IPS-15b (cell line): ENCODE measurements at regions not wholly inside any gene's neighbourhood (a gene's known extent, or its start where the extent isn't known, plus 50 kb on each side); places are given as distances from the start of the nearest gene placed in this dataset.

ENCODE experiments used
- H3K27me3 ChIP-seq: one replicate; pipeline ENCODE4 v1.6.1; 2013; ENCODE audit warnings: low read length; ENCODE audit not compliant: control insufficient read depth, insufficient read depth
- H3K36me3 ChIP-seq: one replicate; pipeline ENCODE4 v1.6.1; 2013; ENCODE audit warnings: low read length; ENCODE audit not compliant: control insufficient read depth, insufficient read depth
- H3K4me1 ChIP-seq: one replicate; pipeline ENCODE4 v1.6.1; 2013; ENCODE audit warnings: mild to moderate bottlenecking, low read length; ENCODE audit not compliant: control insufficient read depth, insufficient read depth
- H3K4me3 ChIP-seq: one replicate; pipeline ENCODE4 v1.5.1; 2013; ENCODE audit warnings: low read depth, low read length
- H3K9ac ChIP-seq: one replicate; pipeline ENCODE4 v1.6.1; 2013; ENCODE audit warnings: low read depth, mild to moderate bottlenecking, low read length
- H3K9me3 ChIP-seq: one replicate; pipeline ENCODE4 v1.6.1; 2013; ENCODE audit warnings: mild to moderate bottlenecking, low read length; ENCODE audit not compliant: control insufficient read depth, insufficient read depth

DNA sequence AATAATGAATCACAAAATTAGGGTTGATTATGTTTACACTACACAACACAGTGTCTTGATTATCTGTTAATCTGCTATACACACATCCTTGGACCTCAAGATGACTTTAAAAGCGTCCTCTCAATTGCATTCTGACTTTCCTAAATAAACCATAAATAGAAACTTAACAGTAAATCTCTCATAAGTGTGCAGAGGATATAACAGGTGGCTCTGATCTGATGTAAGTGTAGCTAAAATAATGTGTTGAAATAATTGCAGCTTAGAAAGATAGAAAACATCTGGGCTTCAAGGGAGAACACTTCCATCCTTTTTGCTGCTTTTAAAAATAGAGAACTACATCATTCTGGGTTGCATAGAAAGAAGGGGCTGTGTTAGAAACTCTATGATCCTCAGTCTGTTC is 78.4 kb upstream of the EFEMP1 start:
- no peaks in the 10 kb centered on the region for H3K36me3 ChIP-seq
- H3K9me3 ChIP-seq: no peaks in the 10 kb centered on the region
- no peak overlapping the region for H3K9ac ChIP-seq
- H3K4me1 ChIP-seq: no peaks in the 10 kb centered on the region
- H3K4me3 ChIP-seq: no peak overlapping the region
- no peaks in the 10 kb centered on the region for H3K27me3 ChIP-seq

DNA sequence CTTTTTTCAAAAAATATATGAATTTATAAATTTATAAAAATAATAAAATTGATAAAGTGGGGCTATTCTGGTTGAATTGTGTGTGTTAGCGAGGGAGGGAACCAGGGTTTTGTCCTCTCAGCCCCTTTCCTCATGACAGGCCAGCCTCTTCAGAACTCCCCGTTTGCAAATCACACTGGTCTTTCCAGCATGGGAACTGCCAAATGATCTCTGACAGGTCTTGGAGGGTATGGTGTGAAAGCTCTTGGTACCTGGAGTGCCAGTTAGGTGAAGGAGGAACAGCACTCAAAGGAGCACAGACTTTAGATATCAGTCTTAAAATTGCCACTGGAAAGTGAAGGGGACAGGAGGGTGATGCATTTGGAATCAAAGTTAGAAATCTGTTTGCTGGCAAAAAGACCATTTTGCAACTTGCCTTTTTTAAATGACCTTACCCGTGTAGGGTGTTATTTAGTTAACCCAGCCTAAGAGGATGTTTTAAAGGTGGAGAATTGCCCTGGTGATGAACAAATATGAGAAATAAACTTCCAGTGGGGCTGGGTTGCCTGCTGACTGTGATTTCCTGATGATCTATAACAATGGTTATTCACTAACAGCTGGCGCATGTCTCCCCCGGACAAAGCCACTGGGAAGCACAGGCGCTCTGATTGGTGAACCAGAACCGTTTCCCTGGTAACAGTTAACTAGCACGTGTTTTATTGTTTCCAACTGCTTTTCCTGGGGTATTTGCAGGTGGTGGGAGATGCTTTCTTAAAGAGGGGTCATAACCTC is 85.3 kb upstream of the EFEMP1 start:
- H3K9me3 ChIP-seq: no peaks in the 10 kb centered on the region
- H3K4me1 ChIP-seq: peaks cover 8% of the 10 kb centered on the region
- no peaks in the 10 kb centered on the region for H3K27me3 ChIP-seq
- peak overlapping the region; percentile 19 for H3K4me3 ChIP-seq
- no peaks in the 10 kb centered on the region for H3K36me3 ChIP-seq
- no peak overlapping the region for H3K9ac ChIP-seq

DNA sequence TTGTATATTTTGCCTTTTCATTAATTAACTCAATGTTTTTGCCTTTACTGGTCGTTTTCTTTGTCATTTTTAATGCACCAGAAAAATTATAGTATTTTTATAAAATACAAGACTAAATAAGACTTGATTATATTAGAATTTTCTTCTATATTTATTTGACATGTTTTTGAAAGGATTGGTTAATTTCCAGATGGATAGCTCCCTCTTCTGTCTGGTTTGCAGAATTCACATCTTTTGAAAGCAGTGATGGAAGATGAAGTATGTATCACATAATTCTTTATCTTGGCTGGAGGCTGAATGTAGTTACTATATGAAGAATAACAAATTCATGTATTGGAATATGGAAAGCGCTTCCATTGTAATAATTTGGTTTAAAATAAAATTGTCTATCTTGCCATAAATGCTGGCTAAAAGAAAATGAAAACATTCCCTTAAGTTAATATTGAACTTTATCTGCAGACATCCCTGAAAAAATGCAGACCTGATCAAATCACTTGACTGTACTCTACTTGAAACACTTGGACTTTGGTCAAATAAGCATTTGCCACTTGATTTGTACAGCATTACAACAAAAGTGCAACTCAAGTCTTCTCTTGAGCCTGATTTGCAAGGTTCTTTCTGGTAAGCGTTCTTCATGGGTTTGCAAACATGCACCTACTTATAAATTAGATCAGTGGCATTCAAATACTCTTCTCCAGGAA is 86.3 kb upstream of the EFEMP1 start:
- Histone ChIP-seq H3K4me3 (no peak overlapping the region), H3K4me1 (peaks cover 13% of the 10 kb centered on the region), H3K9ac (no peak overlapping the region), H3K36me3 (no peaks in the 10 kb centered on the region), H3K27me3 (no peaks in the 10 kb centered on the region), H3K9me3 (no peaks in the 10 kb centered on the region)

GRCh38 chr2:56011624-56012023 is 88.0 kb upstream of the EFEMP1 start:
- Histone ChIP-seq H3K9ac (no peak overlapping the region), H3K27me3 (no peaks in the 10 kb centered on the region), H3K9me3 (no peaks in the 10 kb centered on the region), H3K4me3 (no peak overlapping the region), H3K4me1 (peaks cover 20% of the 10 kb centered on the region), H3K36me3 (no peaks in the 10 kb centered on the region)

- Histone ChIP-seq H3K27me3 (no peaks in the 10 kb centered on the region), H3K36me3 (no peaks in the 10 kb centered on the region), H3K4me3 (no peak overlapping the region), H3K9ac (no peak overlapping the region), H3K4me1 (peaks cover 20% of the 10 kb centered on the region), H3K9me3 (no peaks in the 10 kb centered on the region)
These were observed 88.7 kb upstream of the EFEMP1 start for GRCh38 chr2:56012221-56012765.

DNA sequence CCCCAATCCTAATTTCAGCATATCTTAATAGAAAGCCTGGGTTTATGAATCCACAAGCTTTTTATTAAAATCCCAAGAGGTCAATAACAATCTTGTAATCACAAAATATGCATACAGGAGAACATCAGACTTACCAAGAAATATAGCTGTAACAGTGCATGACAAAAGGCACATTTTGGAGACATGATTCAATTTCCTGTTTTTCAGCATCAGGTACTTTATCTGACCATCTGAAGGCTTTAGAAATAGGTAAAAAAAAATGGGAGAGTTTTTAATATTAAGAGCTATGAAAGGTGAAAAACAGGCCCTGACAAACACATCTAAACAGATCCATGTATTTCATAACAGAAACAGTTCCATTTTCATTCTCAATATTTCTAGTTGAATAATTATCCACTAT is 89.9 kb upstream of the EFEMP1 start:
- Histone ChIP-seq H3K4me1 (peaks cover 20% of the 10 kb centered on the region), H3K4me3 (no peak overlapping the region), H3K9me3 (no peaks in the 10 kb centered on the region), H3K9ac (no peak overlapping the region), H3K27me3 (no peaks in the 10 kb centered on the region), H3K36me3 (no peaks in the 10 kb centered on the region)

GRCh38 chr2:56014046-56014730 is 90.6 kb upstream of the EFEMP1 start:
- Histone ChIP-seq H3K4me1 (peaks cover 16% of the 10 kb centered on the region), H3K9me3 (no peaks in the 10 kb centered on the region), H3K9ac (no peak overlapping the region), H3K4me3 (no peak overlapping the region), H3K27me3 (no peaks in the 10 kb centered on the region), H3K36me3 (no peaks in the 10 kb centered on the region)

- Histone ChIP-seq H3K9me3 (no peaks in the 10 kb centered on the region), H3K4me3 (peak overlapping the region; percentile 2), H3K9ac (no peak overlapping the region), H3K27me3 (no peaks in the 10 kb centered on the region), H3K36me3 (no peaks in the 10 kb centered on the region), H3K4me1 (peaks cover 14% of the 10 kb centered on the region)
These were observed 92.1 kb upstream of the EFEMP1 start for GRCh38 chr2:56015711-56016115.

DNA sequence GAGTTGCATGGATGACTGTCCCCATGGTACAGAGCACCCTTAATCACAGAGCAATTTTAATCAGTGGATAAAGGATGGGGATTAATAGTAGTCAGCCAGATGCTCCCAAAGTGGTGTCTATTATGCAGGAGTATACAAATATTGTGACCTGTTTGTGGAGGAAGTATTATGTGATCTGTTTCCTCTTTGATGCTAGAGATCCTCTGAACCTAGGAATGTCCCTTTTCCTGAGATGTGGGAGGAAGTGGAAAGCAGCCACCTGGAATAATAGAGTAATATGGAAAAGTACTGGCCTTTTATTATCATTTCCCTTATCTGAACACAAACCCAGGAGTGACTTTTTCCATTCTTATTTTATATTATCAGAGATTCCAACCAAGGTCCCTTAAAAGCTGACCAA is 94.2 kb upstream of the EFEMP1 start:
- H3K9me3 ChIP-seq: no peaks in the 10 kb centered on the region
- no peak overlapping the region for H3K4me3 ChIP-seq
- H3K36me3 ChIP-seq: no peaks in the 10 kb centered on the region
- peaks cover 14% of the 10 kb centered on the region for H3K4me1 ChIP-seq
- H3K27me3 ChIP-seq: no peaks in the 10 kb centered on the region
- no peak overlapping the region for H3K9ac ChIP-seq

- Histone ChIP-seq H3K9me3 (no peaks in the 10 kb centered on the region), H3K36me3 (no peaks in the 10 kb centered on the region), H3K4me1 (peaks cover 14% of the 10 kb centered on the region), H3K4me3 (no peak overlapping the region), H3K27me3 (no peaks in the 10 kb centered on the region), H3K9ac (no peak overlapping the region)
These were observed 94.7 kb upstream of the EFEMP1 start for GRCh38 chr2:56018267-56018666.

DNA sequence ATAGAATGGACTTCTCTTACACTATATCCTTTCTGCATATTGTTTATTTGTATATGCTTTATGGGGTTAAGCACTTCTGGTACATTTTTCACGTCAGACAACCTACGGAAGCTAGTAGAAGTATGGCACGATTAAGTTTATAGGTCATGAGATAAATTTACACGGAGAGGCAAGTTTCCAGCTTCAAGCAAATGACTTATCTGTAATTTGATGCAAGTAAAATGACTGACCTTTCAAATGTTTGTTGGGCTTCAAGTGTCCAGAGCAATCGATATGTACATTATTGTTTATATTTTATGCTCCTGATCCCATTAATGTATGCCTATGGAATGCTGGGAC is 97.5 kb upstream of the EFEMP1 start:
- no peak overlapping the region for H3K4me3 ChIP-seq
- no peaks in the 10 kb centered on the region for H3K9me3 ChIP-seq
- peaks cover under 1% of the 10 kb centered on the region for H3K4me1 ChIP-seq
- H3K9ac ChIP-seq: no peak overlapping the region
- no peaks in the 10 kb centered on the region for H3K36me3 ChIP-seq
- H3K27me3 ChIP-seq: no peaks in the 10 kb centered on the region
